HEK293 (cell line): ENCODE measurements at regions not wholly inside any gene's neighbourhood (a gene's known extent, or its start where the extent isn't known, plus 50 kb on each side); places are given as distances from the start of the nearest gene placed in this dataset.

ENCODE experiments used
- CTCF ChIP-seq: fragments of 450-650 bp; formaldehyde crosslinking; IDR thresholded peaks from 2 replicates; pipeline ENCODE4 v1.5.1; 2016; ENCODE audit warnings: missing biosample characterization, missing genetic modification characterization
- ZBTB49 ChIP-seq: fragments of 450-650 bp; formaldehyde crosslinking; IDR thresholded peaks from 2 replicates; pipeline ENCODE4 v1.5.1; 2016; ENCODE audit warnings: missing biosample characterization, missing genetic modification characterization, low read depth
- ZNF274 ChIP-seq, 2 experiments: fragments of 200-500 bp in 1 of 2; fragments of 450-650 bp in 1 of 2; sonication (Bioruptor generic) in 1 of 2; formaldehyde crosslinking in 1 of 2; IDR thresholded peaks; 2 replicates each; pipeline versions ENCODE4 v1.5.1 to v1.6.1; 2014 to 2016; ENCODE audit warnings: borderline replicate concordance in 1 of 2, inconsistent platforms in 1 of 2, low read length in 1 of 2, missing biosample characterization in 1 of 2, missing genetic modification characterization in 1 of 2

- TF ChIP-seq CTCF (no peak), ZNF274 (IDR thresholded peaks at IDR 0.05; ENCODE audit: low read length) (no peak), ZNF274 (tag by site-specific recombination; IDR thresholded peaks at IDR 0.05; ENCODE audit: borderline replicate concordance) (no peak), ZBTB49 (tag by site-specific recombination) (no peak)
Measured at GRCh38 chrX:128105659-128106058, 53.5 kb upstream of the ACTRT1 start.
